Keratinocyte (primary cell): ENCODE measurements at regions not wholly inside any gene's neighbourhood (a gene's known extent, or its start where the extent isn't known, plus 50 kb on each side); places are given as distances from the start of the nearest gene placed in this dataset.

Experiments
- DNase-seq: peaks from one replicate; pipeline ENCODE4 v3.0.0-alpha.2; 2011; ENCODE audit warnings: low read depth, missing footprints, low spot score
- FAIRE-seq: peaks from 2 replicates; lab custom pipeline; 2011; peaks lifted over from hg19 to GRCh38; lab: Jason Lieb, UNC
- H2AFZ ChIP-seq: 2 replicates; pipeline ENCODE4 v1.6.0; 2012; ENCODE audit warnings: low read length, control low read depth, inconsistent platforms; ENCODE audit not compliant: control insufficient read depth
- H3K27ac ChIP-seq: 2 replicates; pipeline ENCODE4 v1.5.1; 2011; ENCODE audit warnings: low read length; ENCODE audit not compliant: control insufficient read depth, insufficient read depth
- H3K27me3 ChIP-seq: 3 replicates; pipeline ENCODE4 v1.6.0; 2011; ENCODE audit warnings: low read length; ENCODE audit not compliant: control insufficient read depth, insufficient read depth; ENCODE audit errors: extremely low read depth
- H3K36me3 ChIP-seq, 2 experiments: 2 replicates in 1 of 2; 3 replicates in 1 of 2; pipeline ENCODE4 v1.5.1; 2011; ENCODE audit warnings: low read length in 2 of 2, mild to moderate bottlenecking in 1 of 2; ENCODE audit not compliant: control insufficient read depth in 2 of 2, insufficient read depth in 2 of 2; ENCODE audit errors: extremely low read depth in 1 of 2
- H3K4me1 ChIP-seq: 3 replicates; pipeline ENCODE4 v1.5.1; 2011; ENCODE audit warnings: low read length; ENCODE audit not compliant: control insufficient read depth, insufficient read depth; ENCODE audit errors: extremely low read depth
- H3K4me2 ChIP-seq: 3 replicates; pipeline ENCODE4 v1.6.0; 2011; ENCODE audit warnings: low read depth, low read length; ENCODE audit not compliant: control insufficient read depth, insufficient read depth; ENCODE audit errors: extremely low read depth
- H3K4me3 ChIP-seq, 3 experiments: fragments of 200-600 bp in 1 of 3; sonication (generic) in 1 of 3; 2 replicates in 2 of 3; 3 replicates in 1 of 3; pipeline ENCODE4 v1.5.1; 2011 to 2016; ENCODE audit warnings: low read length in 3 of 3, mild to moderate bottlenecking in 3 of 3, control low read depth in 2 of 3, inconsistent platforms in 1 of 3, low read depth in 1 of 3, mixed read lengths in 1 of 3, mixed run types in 1 of 3, moderate library complexity in 1 of 3; ENCODE audit not compliant: control insufficient read depth in 2 of 3, insufficient read depth in 2 of 3; ENCODE audit errors: extremely low read depth in 1 of 3
- H3K79me2 ChIP-seq: 2 replicates; pipeline ENCODE4 v1.6.0; 2012; ENCODE audit warnings: low read length; ENCODE audit not compliant: control insufficient read depth, insufficient read depth
- H3K9ac ChIP-seq: 3 replicates; pipeline ENCODE4 v1.6.0; 2011; ENCODE audit warnings: low read length; ENCODE audit not compliant: control insufficient read depth, insufficient read depth; ENCODE audit errors: extremely low read depth
- H3K9me1 ChIP-seq: 3 replicates; pipeline ENCODE4 v1.6.0; 2011; ENCODE audit warnings: low read length; ENCODE audit not compliant: control insufficient read depth, insufficient read depth; ENCODE audit errors: extremely low read depth
- H3K9me3 ChIP-seq: 2 replicates; pipeline ENCODE4 v1.5.1; 2012; ENCODE audit warnings: low read depth, low read length; ENCODE audit not compliant: control insufficient read depth
- H4K20me1 ChIP-seq: 3 replicates; pipeline ENCODE4 v1.6.0; 2011; ENCODE audit warnings: low read length; ENCODE audit not compliant: control insufficient read depth, insufficient read depth; ENCODE audit errors: extremely low read depth
- EZH2 ChIP-seq: IDR thresholded peaks from one replicate; pipeline ENCODE4 v1.6.1; 2012; ENCODE audit warnings: inconsistent platforms, mild to moderate bottlenecking, low read length, moderate library complexity
- dilution Hi-C: fragments of 300-500 bp; cut with MboI; formaldehyde crosslinking; loops from one replicate; pipeline ENCODE4 v1.7.0; 2020; ENCODE audit warnings: low sequenced_read_pairs; ENCODE audit not compliant: extremely low pct_ligation_motif_present
- TF ChIP-seq, protein P1 (sequence below), 3 experiments: IDR thresholded peaks in 1 of 3; conservative IDR thresholded peaks in 1 of 3; optimal IDR thresholded peaks in 1 of 3; 2 replicates in 2 of 3; 3 replicates in 1 of 3; pipeline versions ENCODE3 to v1.5.1; 2011; ENCODE audit warnings: low read length in 3 of 3, mild to moderate bottlenecking in 3 of 3, moderate library complexity in 2 of 3, control low read depth in 1 of 3, inconsistent platforms in 1 of 3; ENCODE audit not compliant: insufficient read depth in 2 of 3; ENCODE audit errors: extremely low read depth in 1 of 3

GRCh38 chr2:5373200-5373599, 319.0 kb upstream of the SOX11 start:
- dilution Hi-C loops = no loop called here
- Histone ChIP-seq H3K4me1 (no peaks in the 10 kb centered on the region), H4K20me1 (no peaks in the 10 kb centered on the region), H3K9me3 (peaks cover 2% of the 10 kb centered on the region), H3K27ac (no peak overlapping the region), H3K9me1 (no peaks in the 10 kb centered on the region), H2AFZ (no peak overlapping the region), H3K79me2 (no peaks in the 10 kb centered on the region), H3K4me2 (no peak overlapping the region), H3K4me3 (no peak overlapping the region), H3K36me3 (no peaks in the 10 kb centered on the region), H3K9ac (no peak overlapping the region), H3K27me3 (no peaks in the 10 kb centered on the region)
- no peak for TF ChIP-seq EZH2
- TF ChIP-seq, protein P1, sequence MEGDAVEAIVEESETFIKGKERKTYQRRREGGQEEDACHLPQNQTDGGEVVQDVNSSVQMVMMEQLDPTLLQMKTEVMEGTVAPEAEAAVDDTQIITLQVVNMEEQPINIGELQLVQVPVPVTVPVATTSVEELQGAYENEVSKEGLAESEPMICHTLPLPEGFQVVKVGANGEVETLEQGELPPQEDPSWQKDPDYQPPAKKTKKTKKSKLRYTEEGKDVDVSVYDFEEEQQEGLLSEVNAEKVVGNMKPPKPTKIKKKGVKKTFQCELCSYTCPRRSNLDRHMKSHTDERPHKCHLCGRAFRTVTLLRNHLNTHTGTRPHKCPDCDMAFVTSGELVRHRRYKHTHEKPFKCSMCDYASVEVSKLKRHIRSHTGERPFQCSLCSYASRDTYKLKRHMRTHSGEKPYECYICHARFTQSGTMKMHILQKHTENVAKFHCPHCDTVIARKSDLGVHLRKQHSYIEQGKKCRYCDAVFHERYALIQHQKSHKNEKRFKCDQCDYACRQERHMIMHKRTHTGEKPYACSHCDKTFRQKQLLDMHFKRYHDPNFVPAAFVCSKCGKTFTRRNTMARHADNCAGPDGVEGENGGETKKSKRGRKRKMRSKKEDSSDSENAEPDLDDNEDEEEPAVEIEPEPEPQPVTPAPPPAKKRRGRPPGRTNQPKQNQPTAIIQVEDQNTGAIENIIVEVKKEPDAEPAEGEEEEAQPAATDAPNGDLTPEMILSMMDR (optimal IDR thresholded peaks at IDR 0.05 in 1 of 3, IDR thresholded peaks at IDR 0.05 in 1 of 3, conservative IDR thresholded peaks at IDR 0.05 in 1 of 3; ENCODE audit: extremely low read depth in 1 of 3, insufficient read depth in 2 of 3, low read length in 3 of 3) = no peak
- no peak for FAIRE-seq
- DNase-seq = no peak

DNA sequence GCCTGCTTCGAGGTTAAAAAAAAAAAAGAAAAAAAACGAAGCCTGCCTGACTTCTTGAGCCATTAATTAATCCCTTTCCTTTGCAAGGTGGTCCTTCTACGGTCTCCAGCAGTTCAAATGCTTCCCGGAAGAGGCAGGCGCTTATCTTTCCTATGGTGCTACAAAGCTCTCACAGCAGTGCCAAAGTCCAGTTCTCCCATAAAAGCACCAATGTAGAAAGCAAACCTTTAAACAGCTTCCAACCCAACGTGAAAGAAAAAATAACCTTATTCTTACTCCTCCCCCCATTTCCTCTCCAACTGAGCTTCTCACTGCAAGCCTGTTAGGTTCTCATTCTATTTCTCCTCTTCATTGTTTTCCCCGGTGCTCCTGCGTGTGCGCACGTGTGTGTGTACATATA, 317.4 kb upstream of the SOX11 start:
- TF ChIP-seq, protein P1 (optimal IDR thresholded peaks at IDR 0.05 in 1 of 3, IDR thresholded peaks at IDR 0.05 in 1 of 3, conservative IDR thresholded peaks at IDR 0.05 in 1 of 3; ENCODE audit: extremely low read depth in 1 of 3, insufficient read depth in 2 of 3, low read length in 3 of 3) = no peak
- Histone ChIP-seq H3K36me3 (no peaks in the 10 kb centered on the region), H3K9me1 (no peaks in the 10 kb centered on the region), H2AFZ (no peak overlapping the region), H3K9ac (no peak overlapping the region), H3K79me2 (no peaks in the 10 kb centered on the region), H4K20me1 (no peaks in the 10 kb centered on the region), H3K27me3 (no peaks in the 10 kb centered on the region), H3K9me3 (peaks cover 2% of the 10 kb centered on the region), H3K4me3 (no peak overlapping the region), H3K4me1 (no peaks in the 10 kb centered on the region), H3K27ac (no peak overlapping the region), H3K4me2 (no peak overlapping the region)
- DNase-seq (no peak), FAIRE-seq (no peak)
- dilution Hi-C loops = no loop called here
